Thyroid gland (tissue), 4 donors: ENCODE measurements at regions not wholly inside any gene's neighbourhood (a gene's known extent, or its start where the extent isn't known, plus 50 kb on each side); places are given as distances from the start of the nearest gene placed in this dataset.

Experiments
- CTCF ChIP-seq, 6 experiments: fragments of 200-600 bp in 3 of 6; fragments of 450-650 bp in 3 of 6; sonication (generic) in 3 of 6; IDR thresholded peaks; one replicate each; pipeline ENCODE4 v1.5.1; 2016 to 2019; ENCODE audit warnings: antibody characterized with exemption in 6 of 6, mild to moderate bottlenecking in 2 of 6, inconsistent platforms in 1 of 6, moderate library complexity in 1 of 6
- POLR2A ChIP-seq, 2 donors: fragments of 450-650 bp; IDR thresholded peaks; one replicate each; pipeline ENCODE4 v1.6.1; 2017; ENCODE audit warnings: antibody characterized with exemption in 2 of 2, mild to moderate bottlenecking in 2 of 2, moderate library complexity in 1 of 2

- TF ChIP-seq CTCF (IDR thresholded peaks at IDR 0.05) (no peak), POLR2A (IDR thresholded peaks at IDR 0.05) (no peak)
Measured at GRCh38 chr7:32206488-32206887, 136.3 kb upstream of the PDE1C start.
